Osteoblast (primary cell): ENCODE measurements at regions not wholly inside any gene's neighbourhood (a gene's known extent, or its start where the extent isn't known, plus 50 kb on each side); places are given as distances from the start of the nearest gene placed in this dataset.

Source experiments
- DNase-seq: peaks from one replicate; pipeline ENCODE4 v3.0.0; 2011; ENCODE audit warnings: low spot score, mixed read lengths; ENCODE audit not compliant: insufficient read length; ENCODE audit errors: missing footprints
- H2AFZ ChIP-seq: 2 replicates; pipeline ENCODE4 v1.6.0; 2011; ENCODE audit warnings: mild to moderate bottlenecking, low read length
- H3K27ac ChIP-seq: 2 replicates; pipeline ENCODE4 v1.5.1; 2011; ENCODE audit warnings: mild to moderate bottlenecking, low read depth, low read length, moderate library complexity
- H3K27me3 ChIP-seq: 2 replicates; pipeline ENCODE4 v1.6.0; 2012; ENCODE audit warnings: mild to moderate bottlenecking, control low read depth, inconsistent platforms, low read length, moderate library complexity; ENCODE audit not compliant: insufficient read depth
- H3K36me3 ChIP-seq: 2 replicates; pipeline ENCODE4 v1.5.1; 2011; ENCODE audit warnings: mild to moderate bottlenecking, low read length, control low read depth, moderate library complexity; ENCODE audit not compliant: insufficient read depth
- H3K4me1 ChIP-seq: 2 replicates; pipeline ENCODE4 v1.5.1; 2011; ENCODE audit warnings: mild to moderate bottlenecking, low read length, control low read depth, moderate library complexity; ENCODE audit not compliant: insufficient read depth
- H3K4me2 ChIP-seq: 2 replicates; pipeline ENCODE4 v1.6.0; 2011; ENCODE audit warnings: mild to moderate bottlenecking, low read length; ENCODE audit not compliant: insufficient read depth
- H3K4me3 ChIP-seq: fragments of 200-600 bp; sonication (generic); 3 replicates; pipeline ENCODE4 v1.5.1; 2012; ENCODE audit warnings: mild to moderate bottlenecking, low read length, inconsistent platforms; ENCODE audit not compliant: insufficient read depth
- H3K79me2 ChIP-seq: 2 replicates; pipeline ENCODE4 v1.6.0; 2012; ENCODE audit warnings: mild to moderate bottlenecking, low read length, control low read depth, inconsistent platforms; ENCODE audit not compliant: insufficient read depth
- H3K9me3 ChIP-seq: 2 replicates; pipeline ENCODE4 v1.5.1; 2011; ENCODE audit warnings: low read depth, low read length, control low read depth
- H4K20me1 ChIP-seq: 2 replicates; pipeline ENCODE4 v1.6.0; 2012; ENCODE audit warnings: mild to moderate bottlenecking, low read length, control low read depth; ENCODE audit not compliant: insufficient read depth
- CTCF ChIP-seq: IDR thresholded peaks from 2 replicates; pipeline ENCODE4 v1.5.1; 2011; ENCODE audit warnings: mild to moderate bottlenecking, low read depth, low read length, moderate library complexity; ENCODE audit errors: extremely low read depth

GRCh38 chr12:67909091-67909531 is 80.1 kb upstream of the IFNG-AS1 start:
- peak; percentile 42 for DNase-seq
- no peaks in the 10 kb centered on the region for H3K27me3 ChIP-seq
- no peak overlapping the region for H2AFZ ChIP-seq
- no peaks in the 10 kb centered on the region for H3K9me3 ChIP-seq
- no peak overlapping the region for H3K4me3 ChIP-seq
- no peaks in the 10 kb centered on the region for H3K79me2 ChIP-seq
- no peaks in the 10 kb centered on the region for H3K36me3 ChIP-seq
- H3K4me1 ChIP-seq: peaks cover 24% of the 10 kb centered on the region
- TF ChIP-seq CTCF: no peak
- no peaks in the 10 kb centered on the region for H4K20me1 ChIP-seq
- peak overlapping the region; percentile 98 for H3K27ac ChIP-seq
- H3K4me2 ChIP-seq: no peak overlapping the region

GRCh38 chr12:67909681-67910080 is 79.6 kb upstream of the IFNG-AS1 start:
- peaks cover 24% of the 10 kb centered on the region for H3K4me1 ChIP-seq
- peak overlapping the region; percentile 24 for H2AFZ ChIP-seq
- no peaks in the 10 kb centered on the region for H3K36me3 ChIP-seq
- no peak overlapping the region for H3K4me3 ChIP-seq
- H3K79me2 ChIP-seq: no peaks in the 10 kb centered on the region
- no peak for TF ChIP-seq CTCF
- no peaks in the 10 kb centered on the region for H4K20me1 ChIP-seq
- no peaks in the 10 kb centered on the region for H3K27me3 ChIP-seq
- peak overlapping the region; percentile 98 for H3K27ac ChIP-seq
- peak overlapping the region; percentile 5 for H3K4me2 ChIP-seq
- no peaks in the 10 kb centered on the region for H3K9me3 ChIP-seq
- DNase-seq: no peak

GRCh38 chr12:67910360-67911274 is 78.6 kb upstream of the IFNG-AS1 start:
- no peak for TF ChIP-seq CTCF
- no peaks in the 10 kb centered on the region for H3K36me3 ChIP-seq
- no peaks in the 10 kb centered on the region for H3K79me2 ChIP-seq
- H4K20me1 ChIP-seq: no peaks in the 10 kb centered on the region
- peak; percentile 77 for DNase-seq
- peak overlapping the region; percentile 98 for H3K27ac ChIP-seq
- H3K9me3 ChIP-seq: no peaks in the 10 kb centered on the region
- no peak overlapping the region for H3K4me3 ChIP-seq
- H3K4me2 ChIP-seq: peak overlapping the region; percentile 2
- H3K27me3 ChIP-seq: no peaks in the 10 kb centered on the region
- peaks cover 24% of the 10 kb centered on the region for H3K4me1 ChIP-seq
- no peak overlapping the region for H2AFZ ChIP-seq

GRCh38 chr12:67911275-67911600 is 78.0 kb upstream of the IFNG-AS1 start:
- H3K4me1 ChIP-seq: peaks cover 24% of the 10 kb centered on the region
- no peak for DNase-seq
- no peak overlapping the region for H3K4me3 ChIP-seq
- no peak for TF ChIP-seq CTCF
- H3K27me3 ChIP-seq: no peaks in the 10 kb centered on the region
- no peaks in the 10 kb centered on the region for H3K79me2 ChIP-seq
- H3K4me2 ChIP-seq: no peak overlapping the region
- no peaks in the 10 kb centered on the region for H4K20me1 ChIP-seq
- H2AFZ ChIP-seq: no peak overlapping the region
- H3K36me3 ChIP-seq: no peaks in the 10 kb centered on the region
- no peaks in the 10 kb centered on the region for H3K9me3 ChIP-seq
- H3K27ac ChIP-seq: peak overlapping the region; percentile 89
